C4-2B (cell line): ENCODE measurements at regions not wholly inside any gene's neighbourhood (a gene's known extent, or its start where the extent isn't known, plus 50 kb on each side); places are given as distances from the start of the nearest gene placed in this dataset.

Experiments
- CTCF ChIP-seq: fragments of 450-650 bp; conservative IDR thresholded peaks from 2 replicates; pipeline ENCODE4 v1.5.1; 2017; ENCODE audit warnings: mild to moderate bottlenecking
- ZFX ChIP-seq: fragments of 450-650 bp; IDR thresholded peaks from 2 replicates; pipeline ENCODE4 v1.6.1; 2017

GRCh38 chr2:164371916-164372315, 249.4 kb downstream of the GRB14 start:
- TF ChIP-seq CTCF (no peak), ZFX (no peak)
